Choroid plexus epithelial cell (primary cell): ENCODE measurements at regions not wholly inside any gene's neighbourhood (a gene's known extent, or its start where the extent isn't known, plus 50 kb on each side); places are given as distances from the start of the nearest gene placed in this dataset.
A peak's percentile ranks its signal among the peaks of the same experiment; 100 is the strongest.
"Not testable (repeated sequence)": the region's sequence is repeated elsewhere in the genome, so short reads cannot be mapped to it uniquely, and the experiment has no call there.

Source experiments
- DNase-seq: peaks from one replicate; pipeline ENCODE4 v3.0.0-alpha.2; 2010; ENCODE audit warnings: low read depth
- H3K4me3 ChIP-seq: 2 replicates; pipeline ENCODE4 v1.5.1; 2011; ENCODE audit warnings: low read depth, mild to moderate bottlenecking, control low read depth, low read length, moderate library complexity
- CTCF ChIP-seq: conservative IDR thresholded peaks from 2 replicates; pipeline ENCODE4 v1.5.1; 2011; ENCODE audit warnings: low read depth, mild to moderate bottlenecking, control low read depth, inconsistent platforms, low read length, moderate library complexity

GRCh38 chr1:223920805-223921204 lies 75.1 kb upstream of the TP53BP2 start:
- TF ChIP-seq CTCF = peak; percentile 21
- DNase-seq = not testable (repeated sequence)

GRCh38 chr1:223915476-223915875 lies 69.7 kb upstream of the TP53BP2 start:
- DNase-seq, H3K4me3 ChIP-seq: not testable (repeated sequence)

More at GRCh38 chr1:223920805-223921204, 75.1 kb upstream of the TP53BP2 start:
- H3K4me3 ChIP-seq = not testable (repeated sequence)

- DNase-seq, H3K4me3 ChIP-seq: not testable (repeated sequence)
Measured at GRCh38 chr1:223913715-223914114, 68.0 kb upstream of the TP53BP2 start.

GRCh38 chr1:223907943-223908587 lies 62.3 kb upstream of the TP53BP2 start:
- DNase-seq, H3K4me3 ChIP-seq: not testable (repeated sequence)
- peak; percentile 25 for TF ChIP-seq CTCF

- not testable (repeated sequence) for H3K4me3 ChIP-seq, DNase-seq
Measured at GRCh38 chr1:223903221-223903620, 57.5 kb upstream of the TP53BP2 start.

- not testable (repeated sequence) for DNase-seq, H3K4me3 ChIP-seq
Measured at GRCh38 chr1:223899775-223900174, 54.0 kb upstream of the TP53BP2 start.

GRCh38 chr1:223897097-223897496 lies 51.4 kb upstream of the TP53BP2 start:
- not testable (repeated sequence) for H3K4me3 ChIP-seq, DNase-seq

- not testable (repeated sequence) for H3K4me3 ChIP-seq, DNase-seq
Measured at GRCh38 chr1:223895950-223896349, 50.2 kb upstream of the TP53BP2 start.
